ENCODE measurements at regions not wholly inside any gene's neighbourhood (a gene's known extent, or its start where the extent isn't known, plus 50 kb on each side); places are given as distances from the start of the nearest gene placed in this dataset.
"Not testable (repeated sequence)": the region's sequence is repeated elsewhere in the genome, so short reads cannot be mapped to it uniquely, and the experiment has no call there.

DNA sequence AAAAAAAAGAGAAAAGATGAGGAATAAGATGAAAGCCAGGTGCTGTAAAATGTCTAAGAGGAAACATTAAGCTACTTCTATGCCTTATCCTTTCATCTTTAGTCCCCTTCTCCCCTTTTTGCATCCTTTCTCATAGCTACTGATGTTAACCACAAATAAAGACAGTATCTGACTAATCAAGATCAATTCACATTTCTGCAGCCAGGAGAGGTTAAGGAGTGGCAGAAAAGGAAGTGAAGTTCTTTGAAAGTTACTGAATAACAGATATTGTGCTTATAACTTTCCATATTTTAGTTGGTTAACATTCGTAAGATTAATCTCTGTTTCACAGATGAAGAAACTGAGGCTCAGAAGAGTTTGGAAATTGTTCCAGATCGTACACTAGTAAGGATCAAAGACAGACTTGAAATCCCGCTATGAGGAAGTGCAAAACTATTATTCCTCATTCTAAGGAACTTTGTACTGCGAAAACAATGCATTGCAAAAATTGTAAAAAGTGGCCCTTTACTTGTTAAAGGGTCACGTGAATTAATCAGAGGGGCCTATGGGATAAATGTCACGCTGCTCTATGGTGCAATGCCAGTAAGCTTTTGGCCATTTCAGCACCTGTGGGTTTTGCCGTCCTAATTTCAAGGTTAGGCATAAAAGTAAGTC, 117.7 kb upstream of the GRM7 start:
- H3K4me1 Mint-ChIP-seq, result no peaks in the 10 kb centered on the region
- H3K27ac Mint-ChIP-seq, result no peak overlapping the region
- no peak overlapping the region for H3K4me3 Mint-ChIP-seq
- ATAC-seq, result no peak
- H3K27me3 Mint-ChIP-seq, result no peaks in the 10 kb centered on the region
- DNase-seq, result no peak
- H3K9me3 Mint-ChIP-seq, result peaks cover 7 to 36% of the 10 kb centered on the region in 2 donors

DNA sequence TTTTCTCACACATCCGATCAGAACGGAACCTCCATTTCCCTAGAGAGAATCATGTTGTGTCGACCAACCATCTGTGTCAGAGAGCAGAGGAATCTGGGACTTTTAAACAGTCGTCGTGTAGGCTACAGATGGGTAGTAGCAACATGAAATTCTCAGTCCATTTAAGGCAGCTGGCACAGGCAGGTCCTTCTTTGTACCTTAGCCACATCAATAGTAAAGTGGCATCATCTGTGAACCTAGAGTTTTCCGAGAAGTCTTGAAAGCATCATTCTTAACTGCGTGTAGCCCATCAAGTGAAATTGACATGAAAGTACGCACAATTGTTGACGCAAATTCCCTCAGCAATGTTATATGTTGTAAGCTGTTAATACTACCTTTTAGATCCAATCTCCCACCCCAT, 114.5 kb upstream of the GRM7 start:
- no peak overlapping the region for H3K27ac Mint-ChIP-seq
- no peak for DNase-seq
- ATAC-seq, result no peak
- H3K27me3 Mint-ChIP-seq, result no peaks in the 10 kb centered on the region
- H3K4me1 Mint-ChIP-seq, result no peaks in the 10 kb centered on the region
- peaks cover 7 to 32% of the 10 kb centered on the region in 2 donors for H3K9me3 Mint-ChIP-seq
- no peak overlapping the region for H3K4me3 Mint-ChIP-seq

DNA sequence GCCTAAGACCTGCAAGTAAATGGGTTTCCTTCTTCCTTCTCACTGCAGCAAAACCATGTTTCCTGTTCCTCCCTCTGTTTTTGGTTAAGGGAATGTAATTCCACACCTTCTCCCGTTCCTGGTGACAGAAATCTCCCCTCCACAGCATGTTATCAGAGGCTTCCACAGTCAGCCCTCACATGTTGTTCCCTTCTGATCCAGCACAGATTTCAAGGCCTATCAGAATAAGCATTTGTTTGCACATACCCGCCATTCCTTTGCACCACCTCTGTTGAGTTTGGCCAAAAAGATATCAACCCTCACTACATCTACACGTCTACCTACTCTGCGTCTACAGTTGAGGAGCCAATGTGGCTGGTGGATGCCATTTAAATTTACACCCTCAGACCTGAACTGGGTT, 113.9 kb upstream of the GRM7 start:
- Mint-ChIP-seq H3K9me3 (peaks cover 7 to 32% of the 10 kb centered on the region in 2 donors), H3K27ac (no peak overlapping the region), H3K4me1 (no peaks in the 10 kb centered on the region), H3K4me3 (no peak overlapping the region), H3K27me3 (no peaks in the 10 kb centered on the region)
- no peak for DNase-seq
- ATAC-seq, result no peak

DNA sequence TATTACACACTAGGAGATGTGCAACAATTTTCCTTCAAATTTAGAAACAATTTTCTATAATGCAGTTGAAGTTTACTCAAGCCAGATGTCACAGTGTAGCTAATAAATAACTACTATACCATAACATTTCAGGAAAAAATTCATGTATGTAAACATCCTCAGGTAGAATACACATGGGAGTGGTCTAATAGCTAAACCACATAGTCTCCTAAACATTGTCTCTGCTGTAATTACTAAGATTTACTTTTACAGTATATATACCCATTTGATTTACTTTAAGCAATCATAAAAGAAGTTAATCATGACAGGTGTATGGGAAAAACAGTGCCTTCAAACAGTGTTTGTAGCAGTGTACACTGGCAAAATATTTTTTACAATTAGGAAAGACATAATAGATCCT, 110.1 kb upstream of the GRM7 start:
- Mint-ChIP-seq H3K27ac (no peak overlapping the region), H3K9me3 (peaks cover 7 to 23% of the 10 kb centered on the region in 2 donors), H3K4me1 (no peaks in the 10 kb centered on the region), H3K4me3 (no peak overlapping the region), H3K27me3 (no peaks in the 10 kb centered on the region)
- no peak for ATAC-seq
- DNase-seq, result no peak

DNA sequence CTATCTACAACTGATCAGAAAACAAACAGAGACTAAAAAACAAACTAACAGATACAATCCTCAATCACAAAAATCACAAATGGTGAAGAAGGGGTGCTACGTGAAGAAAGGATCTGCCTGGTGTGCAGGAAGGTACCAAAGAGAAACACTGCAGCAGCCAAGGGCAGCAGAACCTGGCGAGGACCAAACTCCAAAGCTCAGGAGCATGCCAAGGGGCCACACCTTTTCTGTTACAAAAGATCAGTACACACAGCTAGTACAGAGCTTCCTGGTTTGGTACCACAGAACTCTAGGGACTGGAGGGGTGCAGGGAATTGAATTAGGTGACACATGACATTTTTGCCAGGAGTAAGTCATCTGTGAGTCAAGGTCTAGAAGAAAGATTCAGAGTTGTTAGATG, 107.4 kb upstream of the GRM7 start:
- Mint-ChIP-seq H3K4me1 (no peaks in the 10 kb centered on the region), H3K27me3 (no peaks in the 10 kb centered on the region), H3K4me3 (no peak overlapping the region), H3K27ac (no peak overlapping the region), H3K9me3 (peaks cover 4 to 12% of the 10 kb centered on the region in 2 donors)
- DNase-seq (no peak), ATAC-seq (no peak)

DNA sequence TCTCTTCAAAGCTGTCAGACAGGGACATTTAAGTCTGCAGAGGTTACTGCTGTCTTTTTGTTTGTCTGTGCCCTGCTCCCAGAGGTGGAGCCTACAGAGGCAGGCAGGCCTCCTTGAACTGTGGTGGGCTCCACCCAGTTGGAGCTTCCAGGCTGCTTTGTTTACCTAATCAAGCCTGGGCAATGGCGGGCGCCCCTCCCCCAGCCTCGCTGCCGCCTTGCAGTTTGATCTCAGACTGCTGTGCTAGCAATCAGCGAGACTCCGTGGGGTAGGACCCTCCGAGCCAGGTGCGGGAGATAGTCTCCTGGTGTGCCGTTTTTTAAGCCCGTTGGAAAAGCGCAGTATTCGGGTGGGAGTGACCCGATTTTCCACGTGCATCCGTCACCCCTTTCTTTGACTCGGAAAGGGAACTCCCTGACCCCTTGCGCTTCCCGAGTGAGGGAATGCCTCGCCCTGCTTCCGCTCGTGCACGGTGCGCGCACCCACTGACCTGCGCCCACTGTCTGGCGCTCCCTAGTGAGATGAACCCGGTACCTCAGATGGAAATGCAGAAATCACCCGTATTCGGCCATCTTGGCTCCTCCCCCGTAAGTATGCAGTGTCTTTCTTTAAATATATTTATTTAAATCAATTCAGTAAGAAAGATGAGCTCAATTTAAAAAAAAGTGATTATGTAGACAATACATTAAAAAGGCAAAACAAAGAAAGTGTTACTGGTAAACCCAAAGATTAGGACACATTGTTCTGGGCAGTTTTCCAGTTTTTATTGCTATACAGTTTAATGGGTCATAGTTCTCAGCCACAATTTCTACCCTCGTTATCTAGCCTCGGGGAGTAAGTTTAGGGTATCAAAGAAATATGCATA, 91.2 kb upstream of the GRM7 start:
- H3K9me3 Mint-ChIP-seq, H3K4me1 Mint-ChIP-seq, DNase-seq, H3K4me3 Mint-ChIP-seq, ATAC-seq, H3K27ac Mint-ChIP-seq, H3K27me3 Mint-ChIP-seq: not testable (repeated sequence)

DNA sequence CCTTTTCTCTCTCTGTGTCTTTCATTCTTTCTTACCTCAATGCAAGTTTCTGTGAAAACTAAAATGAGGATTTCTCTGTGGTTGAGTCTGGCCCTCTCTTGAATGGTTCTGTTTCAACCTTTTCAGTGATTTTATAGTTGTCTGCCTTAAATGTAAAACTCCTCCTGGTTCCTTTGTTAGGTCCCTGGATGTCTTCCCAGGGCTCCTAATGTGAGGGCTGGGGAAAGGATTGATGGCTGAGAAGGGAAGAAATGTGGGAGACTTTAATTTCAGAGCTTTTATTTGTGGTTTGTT, 90.6 kb upstream of the GRM7 start:
- Mint-ChIP-seq H3K27ac (no peak overlapping the region), H3K4me1 (no peaks in the 10 kb centered on the region), H3K9me3 (peaks cover 0 to 5% of the 10 kb centered on the region in 2 donors), H3K4me3 (no peak overlapping the region), H3K27me3 (no peaks in the 10 kb centered on the region)
- no peak for ATAC-seq
- no peak for DNase-seq

DNA sequence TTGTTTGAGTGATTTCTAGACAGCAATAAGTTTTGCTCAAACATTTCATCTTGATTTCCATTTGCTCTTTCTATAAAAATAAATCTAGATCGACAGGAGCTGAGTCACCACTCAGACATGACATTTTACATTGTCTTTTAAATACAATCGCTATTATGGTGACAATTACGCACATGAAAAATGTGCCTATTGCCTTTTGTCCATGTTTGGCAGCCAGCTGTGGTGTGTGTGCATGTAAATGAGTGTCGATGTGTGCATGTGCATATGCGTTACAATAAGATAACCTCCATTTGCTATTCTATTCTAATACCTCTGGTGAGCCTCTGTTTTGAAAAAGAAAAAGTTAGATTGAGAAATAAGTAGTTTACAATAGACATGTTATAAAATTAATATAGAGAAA, 89.7 kb upstream of the GRM7 start:
- H3K27ac Mint-ChIP-seq, result no peak overlapping the region
- H3K4me1 Mint-ChIP-seq, result no peaks in the 10 kb centered on the region
- H3K4me3 Mint-ChIP-seq, result no peak overlapping the region
- ATAC-seq (no peak), DNase-seq (no peak)
- peaks cover 0 to 5% of the 10 kb centered on the region in 2 donors for H3K9me3 Mint-ChIP-seq
- H3K27me3 Mint-ChIP-seq, result no peaks in the 10 kb centered on the region

DNA sequence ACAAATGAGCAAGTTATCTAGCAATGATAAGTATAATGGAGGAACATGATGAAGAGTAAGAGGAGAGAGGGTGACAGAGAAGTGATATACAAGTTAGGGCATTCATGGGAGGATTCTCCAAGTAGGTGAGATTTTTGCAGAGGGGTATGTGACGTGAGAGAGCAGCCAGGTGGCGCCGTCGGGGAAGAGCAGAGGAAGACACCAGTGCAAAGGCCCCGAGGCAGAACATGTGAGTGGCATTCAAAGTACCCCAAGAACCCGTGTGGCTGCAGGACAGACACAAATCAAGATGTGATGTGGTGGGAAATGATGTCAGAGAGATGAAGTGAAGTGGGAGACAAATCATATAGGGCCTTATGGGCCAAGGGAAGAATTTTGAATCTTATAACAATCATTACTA, 81.8 kb upstream of the GRM7 start:
- Mint-ChIP-seq H3K9me3 (peaks cover 4 to 7% of the 10 kb centered on the region in 2 donors), H3K4me1 (no peaks in the 10 kb centered on the region), H3K27ac (no peak overlapping the region), H3K4me3 (no peak overlapping the region), H3K27me3 (no peaks in the 10 kb centered on the region)
- DNase-seq, result no peak
- no peak for ATAC-seq

DNA sequence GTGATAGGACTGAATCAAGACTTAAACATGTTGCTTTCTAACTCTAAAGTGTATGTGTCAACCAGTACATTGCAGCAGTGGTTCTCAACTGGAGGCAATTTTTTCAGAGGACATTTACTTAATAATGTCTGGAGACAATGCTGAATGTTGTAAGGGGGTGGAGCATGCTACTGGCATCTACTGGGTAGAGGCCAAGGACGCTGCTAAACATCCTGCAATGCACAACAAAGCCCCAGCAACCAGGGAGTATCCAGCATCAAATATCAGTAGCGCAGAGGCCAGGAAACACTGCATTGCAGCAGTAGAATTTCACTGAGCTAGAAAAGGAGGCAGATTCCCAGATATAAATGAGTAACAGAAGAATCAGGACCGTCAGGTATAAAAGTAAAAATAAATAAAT, 79.8 kb upstream of the GRM7 start:
- no peak overlapping the region for H3K27ac Mint-ChIP-seq
- DNase-seq (no peak), ATAC-seq (no peak)
- peaks cover 4 to 7% of the 10 kb centered on the region in 2 donors for H3K9me3 Mint-ChIP-seq
- no peak overlapping the region for H3K4me3 Mint-ChIP-seq
- no peaks in the 10 kb centered on the region for H3K27me3 Mint-ChIP-seq
- H3K4me1 Mint-ChIP-seq, result no peaks in the 10 kb centered on the region

DNA sequence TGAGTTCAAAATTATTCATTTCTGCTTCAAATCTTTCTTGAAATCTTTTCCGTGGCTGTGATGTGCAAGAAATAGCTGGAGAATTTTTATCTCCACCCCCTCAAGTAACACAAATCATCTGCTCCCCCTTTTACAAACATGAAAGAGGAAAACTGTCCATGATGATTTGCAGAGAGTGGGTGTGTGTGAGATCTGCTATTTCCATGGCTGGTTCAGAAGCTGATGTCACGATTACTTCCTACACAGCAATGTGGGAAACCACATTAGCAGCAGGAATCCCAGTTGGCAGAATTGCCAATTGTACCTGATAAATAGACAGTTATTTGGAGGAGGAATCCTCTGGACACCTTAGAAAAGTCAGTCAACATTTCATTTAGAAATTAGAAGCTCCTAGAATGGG, 75.2 kb upstream of the GRM7 start:
- Mint-ChIP-seq H3K27ac (no peak overlapping the region), H3K4me1 (no peaks in the 10 kb centered on the region), H3K9me3 (peaks cover 0 to under 1% of the 10 kb centered on the region in 2 donors)

DNA sequence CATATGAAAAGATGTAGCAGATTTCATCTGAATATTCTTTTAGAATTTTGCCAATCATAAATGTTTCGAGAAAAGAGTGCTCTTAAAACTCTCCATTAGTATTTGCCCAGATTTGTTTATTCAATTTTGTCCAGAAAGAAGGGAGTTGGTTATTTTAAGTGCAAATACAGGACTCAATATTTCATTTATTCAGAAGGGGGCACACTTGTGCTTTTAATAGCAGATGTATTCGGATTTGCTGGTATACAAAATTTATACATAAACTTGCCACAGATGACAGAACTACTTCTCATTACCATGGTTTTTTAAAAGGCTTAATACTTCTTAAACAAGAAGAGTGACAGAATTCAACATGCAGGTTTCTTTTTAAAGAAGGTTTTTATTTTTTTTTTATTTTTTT, 69.8 kb upstream of the GRM7 start:
- ATAC-seq (no peak), DNase-seq (no peak)
- H3K9me3 Mint-ChIP-seq, result no peaks in the 10 kb centered on the region
- H3K4me1 Mint-ChIP-seq, result no peaks in the 10 kb centered on the region
- H3K27me3 Mint-ChIP-seq, result no peaks in the 10 kb centered on the region
- H3K27ac Mint-ChIP-seq, result no peak overlapping the region
- no peak overlapping the region for H3K4me3 Mint-ChIP-seq

More for the DNA sequence above, 75.2 kb upstream of the GRM7 start:
- ATAC-seq (no peak), DNase-seq (no peak)
- H3K27me3 Mint-ChIP-seq, result no peaks in the 10 kb centered on the region
- H3K4me3 Mint-ChIP-seq, result no peak overlapping the region

DNA sequence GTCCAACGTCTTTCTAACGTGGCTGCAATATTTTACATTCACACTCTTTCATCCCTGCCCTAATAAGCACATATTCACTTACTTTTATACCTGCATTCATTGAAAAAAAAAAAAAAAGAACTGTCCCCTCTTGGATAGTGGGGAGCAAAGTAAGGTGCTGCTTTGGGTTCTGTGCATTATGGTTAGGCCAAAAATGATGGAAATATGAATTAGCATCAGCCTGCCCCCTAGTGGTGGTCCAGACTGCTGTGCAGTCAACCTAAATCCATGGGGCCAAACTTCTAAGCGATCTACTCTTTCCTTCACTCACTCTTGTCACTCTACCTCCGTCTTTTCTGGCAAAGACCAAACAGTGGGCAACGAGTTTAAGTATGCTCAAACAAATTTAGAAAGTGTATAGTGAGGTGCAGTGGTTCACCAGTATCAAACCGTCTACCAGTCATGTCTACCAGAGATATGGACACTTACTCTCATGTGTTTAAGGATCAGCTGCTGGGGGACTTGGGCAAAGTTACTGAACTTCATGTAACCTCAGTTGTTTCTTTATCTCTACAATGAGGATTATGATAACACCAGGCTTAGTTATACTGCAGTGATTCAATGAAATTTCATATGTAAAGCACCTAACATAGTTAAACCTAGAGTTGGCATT, 61.5 kb upstream of the GRM7 start:
- no peak overlapping the region for H3K27ac Mint-ChIP-seq
- DNase-seq (peak; percentile 10 to 16), ATAC-seq (no peak)
- H3K9me3 Mint-ChIP-seq, result no peaks in the 10 kb centered on the region
- no peaks in the 10 kb centered on the region for H3K27me3 Mint-ChIP-seq
- no peaks in the 10 kb centered on the region for H3K4me1 Mint-ChIP-seq
- H3K4me3 Mint-ChIP-seq, result no peak overlapping the region

DNA sequence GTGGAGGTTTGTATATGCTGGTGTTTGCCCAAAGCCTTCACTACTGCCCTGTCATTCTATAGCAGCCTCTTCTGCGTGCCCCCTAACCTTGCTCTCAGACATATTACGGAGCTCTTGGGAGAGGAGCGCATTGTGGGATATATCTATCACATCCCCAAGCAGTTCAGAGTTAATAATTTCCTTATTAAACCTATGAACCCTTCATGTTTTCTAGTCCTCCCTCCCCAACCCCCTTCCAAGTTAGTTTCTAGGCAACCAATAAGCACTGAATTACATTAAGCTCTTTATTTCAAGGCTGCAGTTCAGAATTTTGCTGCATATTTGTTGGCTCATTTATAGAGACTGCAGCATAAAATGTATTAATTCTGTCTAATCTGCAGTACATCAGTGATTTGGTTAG, 57.3 kb upstream of the GRM7 start:
- Mint-ChIP-seq H3K27me3 (no peaks in the 10 kb centered on the region), H3K9me3 (peaks cover 0 to 2% of the 10 kb centered on the region in 2 donors), H3K4me3 (no peak overlapping the region)

DNA sequence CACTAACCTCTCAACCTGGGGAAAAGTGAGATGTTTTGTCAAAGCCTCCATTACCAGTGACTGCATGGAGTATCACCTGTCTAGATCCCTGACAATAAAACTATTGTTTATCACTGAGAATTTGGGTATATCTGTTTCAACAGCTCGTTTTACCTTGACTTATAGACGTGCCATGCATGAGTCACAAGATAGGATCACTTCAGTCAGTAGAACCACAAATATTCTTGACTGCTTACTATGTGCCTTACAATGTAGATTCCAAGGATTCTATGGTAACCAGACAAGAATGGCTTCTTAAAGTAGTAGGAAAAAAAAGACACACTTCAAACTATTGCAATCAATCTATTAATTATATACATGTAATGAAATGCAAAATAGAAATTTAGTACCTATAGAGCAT, 55.7 kb upstream of the GRM7 start:
- Mint-ChIP-seq H3K4me1 (no peaks in the 10 kb centered on the region), H3K9me3 (peaks cover 0 to 4% of the 10 kb centered on the region in 2 donors), H3K27ac (no peak overlapping the region), H3K27me3 (no peaks in the 10 kb centered on the region), H3K4me3 (no peak overlapping the region)
- DNase-seq (no peak), ATAC-seq (no peak)

More for the DNA sequence above, 57.3 kb upstream of the GRM7 start:
- DNase-seq, result no peak
- Mint-ChIP-seq H3K27ac (no peak overlapping the region), H3K4me1 (no peaks in the 10 kb centered on the region)
- no peak for ATAC-seq

DNA sequence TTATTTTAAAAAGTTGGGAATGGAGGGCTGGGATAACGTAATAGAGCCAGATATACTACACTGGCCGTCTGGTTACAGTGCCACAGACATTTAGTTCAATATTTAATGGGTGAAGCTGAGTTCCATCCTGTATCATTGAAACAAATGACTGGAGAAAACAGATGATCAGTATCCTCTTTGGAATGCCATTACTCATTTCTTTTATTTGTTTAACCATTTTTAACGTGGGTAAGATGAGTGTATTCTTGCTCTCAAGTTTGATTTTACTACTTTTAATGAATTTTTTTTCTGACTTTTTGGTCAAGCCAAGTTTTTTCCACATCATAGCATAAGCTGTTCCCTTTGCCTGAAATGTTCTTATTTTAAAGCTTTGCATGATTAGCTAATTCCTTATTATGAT, 53.9 kb upstream of the GRM7 start:
- Mint-ChIP-seq H3K27me3 (no peaks in the 10 kb centered on the region), H3K4me1 (no peaks in the 10 kb centered on the region), H3K27ac (no peak overlapping the region), H3K9me3 (peaks cover 0 to 4% of the 10 kb centered on the region in 2 donors), H3K4me3 (no peak overlapping the region)
- DNase-seq (no peak), ATAC-seq (no peak)
